GM12872 (cell line): ENCODE measurements at regions not wholly inside any gene's neighbourhood (a gene's known extent, or its start where the extent isn't known, plus 50 kb on each side); places are given as distances from the start of the nearest gene placed in this dataset.

Experiments used
- TF ChIP-seq, protein P1 (sequence below): IDR thresholded peaks from 3 replicates; pipeline ENCODE4 v1.5.1; 2011; ENCODE audit warnings: low read depth, mild to moderate bottlenecking, low read length, moderate library complexity; ENCODE audit not compliant: insufficient read depth

DNA sequence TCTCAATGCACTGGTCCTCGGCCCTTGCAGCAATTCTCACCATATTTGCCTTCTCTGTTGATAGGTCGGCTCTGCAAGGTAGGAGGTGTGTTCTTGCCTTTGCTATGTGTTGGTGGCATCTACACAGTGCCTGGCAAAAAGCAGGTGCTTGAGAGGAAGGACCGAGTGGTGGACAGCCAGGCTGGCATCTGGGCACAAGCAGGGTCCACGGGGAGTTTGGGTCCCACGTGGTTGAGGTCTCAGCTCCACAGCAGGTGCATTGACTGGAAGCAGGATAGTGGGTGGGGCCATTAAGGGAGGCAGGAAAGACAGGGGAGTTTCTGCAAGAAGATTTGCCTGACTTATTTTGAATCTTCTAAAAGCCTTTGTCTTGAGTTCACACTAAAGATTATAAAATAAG is 81.2 kb upstream of the WNT4 start:
- TF ChIP-seq, protein P1, sequence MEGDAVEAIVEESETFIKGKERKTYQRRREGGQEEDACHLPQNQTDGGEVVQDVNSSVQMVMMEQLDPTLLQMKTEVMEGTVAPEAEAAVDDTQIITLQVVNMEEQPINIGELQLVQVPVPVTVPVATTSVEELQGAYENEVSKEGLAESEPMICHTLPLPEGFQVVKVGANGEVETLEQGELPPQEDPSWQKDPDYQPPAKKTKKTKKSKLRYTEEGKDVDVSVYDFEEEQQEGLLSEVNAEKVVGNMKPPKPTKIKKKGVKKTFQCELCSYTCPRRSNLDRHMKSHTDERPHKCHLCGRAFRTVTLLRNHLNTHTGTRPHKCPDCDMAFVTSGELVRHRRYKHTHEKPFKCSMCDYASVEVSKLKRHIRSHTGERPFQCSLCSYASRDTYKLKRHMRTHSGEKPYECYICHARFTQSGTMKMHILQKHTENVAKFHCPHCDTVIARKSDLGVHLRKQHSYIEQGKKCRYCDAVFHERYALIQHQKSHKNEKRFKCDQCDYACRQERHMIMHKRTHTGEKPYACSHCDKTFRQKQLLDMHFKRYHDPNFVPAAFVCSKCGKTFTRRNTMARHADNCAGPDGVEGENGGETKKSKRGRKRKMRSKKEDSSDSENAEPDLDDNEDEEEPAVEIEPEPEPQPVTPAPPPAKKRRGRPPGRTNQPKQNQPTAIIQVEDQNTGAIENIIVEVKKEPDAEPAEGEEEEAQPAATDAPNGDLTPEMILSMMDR, result no peak

DNA sequence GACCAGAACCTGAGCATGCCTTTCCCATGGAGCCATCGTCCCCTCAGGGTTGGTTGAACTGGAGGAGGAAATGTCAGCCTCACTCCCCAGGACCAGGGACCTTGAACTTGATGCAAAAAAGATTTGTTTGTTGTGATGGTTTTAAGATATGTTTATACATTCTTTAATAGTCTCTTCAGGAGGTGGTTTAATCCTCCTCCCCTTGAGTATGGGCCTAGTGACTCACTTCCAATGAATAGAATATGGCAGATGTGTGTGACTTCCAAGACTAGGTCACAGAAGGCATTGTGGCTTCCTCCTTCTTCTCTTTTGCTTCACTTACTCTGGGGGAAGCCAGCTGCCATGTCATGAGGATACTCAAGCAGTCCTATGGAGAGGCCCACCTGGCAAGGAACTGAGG is 81.7 kb upstream of the WNT4 start:
- TF ChIP-seq, protein P1, result no peak

DNA sequence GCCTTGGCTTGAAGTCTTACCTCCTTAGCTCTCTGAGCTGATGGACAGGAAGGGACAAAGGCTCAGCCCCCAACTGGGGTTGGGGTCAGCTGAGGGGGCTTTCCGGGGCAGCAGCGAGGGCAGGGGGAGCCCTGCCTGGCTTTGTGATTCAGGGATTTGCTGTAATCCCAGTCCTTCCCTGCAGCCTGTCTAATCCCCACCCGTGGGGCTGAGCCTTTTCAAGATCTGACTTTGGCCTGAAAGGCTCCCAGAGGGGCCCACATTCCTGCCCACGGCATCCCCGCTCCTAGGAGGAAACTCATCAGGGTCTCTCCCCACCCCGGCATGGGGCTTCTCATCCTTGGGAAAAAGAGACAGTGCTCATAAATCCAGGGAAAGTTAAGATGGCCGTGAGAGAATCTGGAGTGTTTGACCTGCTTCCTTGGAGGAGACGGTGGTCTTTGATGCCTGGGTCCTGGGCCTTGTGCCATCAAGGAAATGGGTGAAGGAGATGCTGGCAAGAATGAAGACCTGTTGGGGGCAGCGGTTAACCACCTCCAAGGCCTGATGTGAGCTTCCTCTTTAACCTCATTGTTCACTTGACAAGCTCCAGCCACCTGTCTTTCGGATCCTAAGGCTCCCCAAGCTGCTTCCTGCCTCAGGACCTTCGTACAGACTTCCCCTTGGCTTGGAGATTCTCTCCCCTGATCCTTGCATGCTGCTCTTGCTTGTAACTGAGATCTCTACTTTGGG is 83.1 kb upstream of the WNT4 start:
- TF ChIP-seq, protein P1, result no peak

DNA sequence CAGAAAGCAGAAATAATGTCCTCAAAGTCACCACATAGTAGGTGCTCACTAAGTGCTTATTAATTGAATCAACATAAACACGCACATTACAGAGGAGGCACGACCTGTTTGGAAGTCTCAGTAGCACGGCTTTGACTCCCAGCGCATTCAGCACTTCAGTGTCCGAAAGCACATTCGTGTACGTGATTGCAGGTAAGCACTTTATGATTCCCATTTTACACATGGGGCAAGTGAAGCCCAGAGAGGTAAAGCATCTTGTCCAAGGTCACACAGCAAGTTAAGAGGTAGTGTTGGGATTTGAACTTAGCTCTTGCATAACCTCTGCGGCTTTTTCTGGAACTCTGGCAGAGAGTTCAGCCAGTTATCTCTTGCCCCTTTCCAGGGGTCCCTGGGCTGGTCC is 85.2 kb upstream of the WNT4 start:
- TF ChIP-seq, protein P1, result no peak

DNA sequence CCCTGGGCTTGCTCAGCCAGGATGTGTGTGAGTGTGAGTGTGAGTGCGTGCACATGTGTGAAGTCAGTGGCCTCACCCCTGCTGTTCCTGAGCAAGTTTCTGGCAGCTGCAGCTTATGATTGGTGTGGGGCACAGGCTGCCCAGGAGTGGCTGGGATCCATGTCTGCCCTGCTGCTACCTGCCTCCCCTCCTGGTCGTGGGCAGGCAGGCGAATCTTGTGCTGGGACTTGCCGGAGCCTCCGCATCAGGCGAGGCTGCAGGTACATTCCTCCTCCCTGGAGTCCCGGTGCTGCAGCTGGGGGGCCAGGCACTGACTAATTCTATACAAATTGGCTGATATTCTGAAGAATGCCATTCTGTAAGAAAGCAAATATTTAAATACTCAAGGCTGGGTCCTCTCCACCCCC is 85.6 kb upstream of the WNT4 start:
- TF ChIP-seq, protein P1, result no peak

DNA sequence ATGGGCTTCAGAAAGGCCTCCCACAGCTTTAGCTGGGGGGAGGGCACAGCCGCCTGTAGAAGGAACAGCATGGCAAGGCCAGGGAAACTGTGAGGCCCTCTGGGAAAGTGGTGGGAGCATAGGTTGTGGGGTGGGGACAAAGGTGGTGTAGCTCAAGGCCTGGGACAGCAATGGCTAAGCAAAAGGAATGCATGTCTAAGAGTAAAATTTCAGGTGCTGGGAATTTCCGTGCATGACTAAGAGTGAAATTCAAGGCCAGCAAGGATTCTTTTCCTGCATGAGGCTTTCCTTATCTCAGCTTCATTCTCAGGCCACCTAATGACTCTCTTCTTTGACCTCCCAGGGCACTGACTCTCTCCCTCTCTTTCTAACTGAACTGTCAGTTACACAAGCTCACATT is 86.5 kb upstream of the WNT4 start:
- TF ChIP-seq, protein P1, result no peak

DNA sequence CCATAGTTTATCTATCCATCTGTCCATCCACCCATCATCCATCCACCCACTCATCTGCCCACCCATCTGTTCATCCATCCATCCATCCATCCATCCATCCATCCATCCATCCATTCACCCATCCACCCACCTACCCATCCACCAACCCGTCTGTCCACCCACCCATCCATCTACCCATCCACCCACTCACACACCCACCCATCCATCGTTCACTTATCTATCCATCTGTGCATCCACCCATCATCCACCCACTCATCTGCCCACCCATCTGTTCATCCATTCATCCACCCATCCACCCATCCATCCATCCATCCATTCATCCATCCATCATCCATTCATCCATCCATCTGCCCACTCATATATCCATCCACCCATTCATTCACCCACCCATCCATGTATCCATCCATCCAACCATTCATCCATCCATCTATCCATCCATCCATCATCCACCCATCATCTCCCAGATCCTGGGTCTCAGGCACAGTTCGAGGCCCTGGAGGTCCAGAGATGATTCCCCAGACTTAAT is 88.2 kb upstream of the WNT4 start:
- TF ChIP-seq, protein P1, result no peak
